Transverse colon (tissue), 3 donors: ENCODE measurements at regions not wholly inside any gene's neighbourhood (a gene's known extent, or its start where the extent isn't known, plus 50 kb on each side); places are given as distances from the start of the nearest gene placed in this dataset.

Experiments used
- EP300 ChIP-seq: sonication (generic); formaldehyde crosslinking; IDR thresholded peaks from one replicate; pipeline ENCODE4 v1.6.1; 2017; ENCODE audit warnings: antibody characterized with exemption, low read depth
- POLR2A ChIP-seq: fragments of 450-650 bp; IDR thresholded peaks from one replicate; pipeline ENCODE4 v1.6.1; 2016; ENCODE audit warnings: antibody characterized with exemption, mild to moderate bottlenecking, moderate library complexity
- TF ChIP-seq, protein P1 (sequence below), 5 experiments: fragments of 200-600 bp in 3 of 5; fragments of 450-650 bp in 2 of 5; sonication (generic) in 3 of 5; IDR thresholded peaks; 1 replicate in 2 of 5; 2 replicates in 3 of 5; pipeline ENCODE4 v1.5.1; 2016 to 2017; ENCODE audit warnings: antibody characterized with exemption in 5 of 5, inconsistent platforms in 3 of 5, mild to moderate bottlenecking in 2 of 5, moderate library complexity in 1 of 5

DNA sequence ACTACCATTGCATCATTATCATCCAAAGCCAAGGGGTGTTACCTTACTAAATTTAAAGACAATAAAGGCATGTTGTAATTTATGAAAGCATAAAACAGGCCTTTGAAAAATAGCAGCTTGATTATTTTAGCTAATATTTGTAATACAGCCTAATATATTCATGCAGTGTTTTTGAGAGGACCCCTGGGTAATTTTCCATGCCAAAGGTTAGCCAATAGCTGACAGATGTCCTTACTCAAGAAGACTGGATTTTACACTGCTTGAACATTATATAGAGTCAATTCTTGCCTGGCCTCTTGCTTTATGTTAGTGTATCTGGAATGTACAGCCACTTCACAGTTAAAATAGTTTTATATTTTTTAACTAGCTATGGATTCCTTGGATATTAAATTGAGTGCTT, 337.8 kb upstream of the PAPPA start:
- TF ChIP-seq EP300 (no peak), POLR2A (no peak)
- TF ChIP-seq, protein P1, sequence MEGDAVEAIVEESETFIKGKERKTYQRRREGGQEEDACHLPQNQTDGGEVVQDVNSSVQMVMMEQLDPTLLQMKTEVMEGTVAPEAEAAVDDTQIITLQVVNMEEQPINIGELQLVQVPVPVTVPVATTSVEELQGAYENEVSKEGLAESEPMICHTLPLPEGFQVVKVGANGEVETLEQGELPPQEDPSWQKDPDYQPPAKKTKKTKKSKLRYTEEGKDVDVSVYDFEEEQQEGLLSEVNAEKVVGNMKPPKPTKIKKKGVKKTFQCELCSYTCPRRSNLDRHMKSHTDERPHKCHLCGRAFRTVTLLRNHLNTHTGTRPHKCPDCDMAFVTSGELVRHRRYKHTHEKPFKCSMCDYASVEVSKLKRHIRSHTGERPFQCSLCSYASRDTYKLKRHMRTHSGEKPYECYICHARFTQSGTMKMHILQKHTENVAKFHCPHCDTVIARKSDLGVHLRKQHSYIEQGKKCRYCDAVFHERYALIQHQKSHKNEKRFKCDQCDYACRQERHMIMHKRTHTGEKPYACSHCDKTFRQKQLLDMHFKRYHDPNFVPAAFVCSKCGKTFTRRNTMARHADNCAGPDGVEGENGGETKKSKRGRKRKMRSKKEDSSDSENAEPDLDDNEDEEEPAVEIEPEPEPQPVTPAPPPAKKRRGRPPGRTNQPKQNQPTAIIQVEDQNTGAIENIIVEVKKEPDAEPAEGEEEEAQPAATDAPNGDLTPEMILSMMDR (IDR thresholded peaks at IDR 0.05): no peak
